GM10266 (cell line): ENCODE measurements at regions not wholly inside any gene's neighbourhood (a gene's known extent, or its start where the extent isn't known, plus 50 kb on each side); places are given as distances from the start of the nearest gene placed in this dataset.
"Not testable (repeated sequence)": the region's sequence is repeated elsewhere in the genome, so short reads cannot be mapped to it uniquely, and the experiment has no call there.

ENCODE experiments used
- DNase-seq: peaks from one replicate; pipeline ENCODE4 v3.0.0; 2012; ENCODE audit errors: extremely low spot score
- TF ChIP-seq, protein P1 (sequence below): IDR thresholded peaks from 2 replicates; pipeline ENCODE4 v1.5.1; 2012; ENCODE audit warnings: mild to moderate bottlenecking, low read depth; ENCODE audit not compliant: control insufficient read depth, insufficient read depth; ENCODE audit errors: missing control alignments

DNA sequence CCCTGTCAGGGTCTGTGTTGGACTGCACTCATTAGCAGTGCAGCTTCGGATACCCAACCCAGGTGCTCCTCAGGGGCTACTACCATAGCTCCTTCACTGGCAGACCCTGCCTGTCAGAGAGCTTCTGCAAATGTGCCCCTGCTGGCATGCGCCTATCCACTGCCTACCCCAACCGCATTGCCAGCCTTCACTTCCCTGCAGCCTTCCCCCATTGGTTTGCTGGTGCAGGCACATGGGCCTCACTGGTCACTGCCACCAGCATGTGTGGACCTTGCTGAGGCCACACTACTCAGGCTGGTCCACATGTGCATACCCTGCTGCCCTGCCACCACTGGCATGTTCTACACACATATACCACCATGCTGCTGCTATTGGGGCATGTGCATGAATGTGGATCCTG is 72.5 kb upstream of the MAGEH1 start:
- TF ChIP-seq, protein P1, sequence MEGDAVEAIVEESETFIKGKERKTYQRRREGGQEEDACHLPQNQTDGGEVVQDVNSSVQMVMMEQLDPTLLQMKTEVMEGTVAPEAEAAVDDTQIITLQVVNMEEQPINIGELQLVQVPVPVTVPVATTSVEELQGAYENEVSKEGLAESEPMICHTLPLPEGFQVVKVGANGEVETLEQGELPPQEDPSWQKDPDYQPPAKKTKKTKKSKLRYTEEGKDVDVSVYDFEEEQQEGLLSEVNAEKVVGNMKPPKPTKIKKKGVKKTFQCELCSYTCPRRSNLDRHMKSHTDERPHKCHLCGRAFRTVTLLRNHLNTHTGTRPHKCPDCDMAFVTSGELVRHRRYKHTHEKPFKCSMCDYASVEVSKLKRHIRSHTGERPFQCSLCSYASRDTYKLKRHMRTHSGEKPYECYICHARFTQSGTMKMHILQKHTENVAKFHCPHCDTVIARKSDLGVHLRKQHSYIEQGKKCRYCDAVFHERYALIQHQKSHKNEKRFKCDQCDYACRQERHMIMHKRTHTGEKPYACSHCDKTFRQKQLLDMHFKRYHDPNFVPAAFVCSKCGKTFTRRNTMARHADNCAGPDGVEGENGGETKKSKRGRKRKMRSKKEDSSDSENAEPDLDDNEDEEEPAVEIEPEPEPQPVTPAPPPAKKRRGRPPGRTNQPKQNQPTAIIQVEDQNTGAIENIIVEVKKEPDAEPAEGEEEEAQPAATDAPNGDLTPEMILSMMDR = no peak

DNA sequence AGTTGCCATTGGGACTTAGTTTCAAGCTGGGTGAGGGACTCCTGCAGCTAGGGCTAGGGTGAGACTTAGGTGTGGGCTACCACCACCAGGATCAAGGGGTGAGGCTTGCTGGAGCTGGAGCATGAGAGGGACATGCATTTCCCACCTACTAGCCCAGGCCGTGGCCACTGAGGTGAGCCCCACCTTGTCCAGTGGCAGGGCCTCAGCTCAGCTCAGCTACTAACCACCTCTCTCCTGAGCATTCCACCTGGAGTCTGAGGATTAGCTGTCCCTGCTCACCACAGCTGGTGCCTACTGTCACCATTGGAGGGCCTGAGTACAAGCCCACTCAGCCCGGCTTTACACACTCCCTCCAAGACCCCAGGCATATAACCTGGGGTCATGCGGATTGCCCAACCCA is 62.6 kb upstream of the MAGEH1 start:
- no peak for DNase-seq
- TF ChIP-seq, protein P1 = no peak

More for the DNA sequence above, 72.5 kb upstream of the MAGEH1 start:
- no peak for DNase-seq

DNA sequence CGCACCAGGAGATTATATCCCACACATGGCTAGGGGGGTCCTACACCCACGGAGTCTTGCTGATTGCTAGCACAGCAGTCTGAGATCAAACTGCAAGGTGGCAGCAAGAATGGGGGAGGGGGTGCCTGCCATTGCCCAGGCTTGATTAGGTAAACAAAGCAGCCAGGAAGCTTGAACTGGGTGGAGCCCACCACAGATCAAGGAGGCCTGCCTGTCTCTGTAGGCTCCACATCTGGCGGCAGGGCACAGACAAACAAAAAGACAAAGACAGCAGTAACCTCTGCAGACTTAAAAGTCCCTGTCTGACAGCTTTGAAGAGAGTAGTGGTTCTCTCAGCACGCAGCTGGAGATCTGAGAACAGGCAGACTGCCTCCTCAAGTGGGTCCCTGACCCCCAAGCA is 55.1 kb upstream of the MAGEH1 start:
- DNase-seq = not testable (repeated sequence)
